ENCODE measurements at regions not wholly inside any gene's neighbourhood (a gene's known extent, or its start where the extent isn't known, plus 50 kb on each side); places are given as distances from the start of the nearest gene placed in this dataset.

- 90% methylated on average over 3 of the region's 4 CpGs for WGBS (ENCODE audit: insufficient coverage)
- Histone ChIP-seq H3K4me1 (ENCODE audit: control insufficient read depth, insufficient read depth, low read length) (no peaks in the 10 kb centered on the region), H3K4me3 (ENCODE audit: low read length) (no peak overlapping the region), H3K27ac (ENCODE audit: low read length) (no peak overlapping the region), H3K27me3 (ENCODE audit: control insufficient read depth, insufficient read depth, low read length) (no peaks in the 10 kb centered on the region), H3K9me3 (ENCODE audit: control insufficient read depth, insufficient read depth, low read length) (no peaks in the 10 kb centered on the region), H3K36me3 (ENCODE audit: control insufficient read depth, insufficient read depth, low read length) (no peaks in the 10 kb centered on the region)
- DNase-seq (no peak), ATAC-seq (no peak)
- Mint-ChIP-seq H3K9me3 (peaks cover 3 to 23% of the 10 kb centered on the region in 2 donors), H3K27ac (no peak overlapping the region), H3K4me1 (no peaks in the 10 kb centered on the region), H3K27me3 (ENCODE audit: low read depth in 2 of 2) (no peaks in the 10 kb centered on the region), H3K36me3 (no peaks in the 10 kb centered on the region), H3K4me3 (no peak overlapping the region)
- intact Hi-C loops (cut with micrococcal nuclease) = no loop called here
- no peak for TF ChIP-seq CTCF (IDR thresholded peaks at IDR 0.05)
Measured at GRCh38 chr18:64330161-64330560, 181.3 kb upstream of the LINC00305 start.

- ATAC-seq = no peak
- no peaks in the 10 kb centered on the region for H3K4me1 ChIP-seq (ENCODE audit: control insufficient read depth, insufficient read depth, low read length)
- H3K4me3 Mint-ChIP-seq = no peak overlapping the region
- WGBS (ENCODE audit: insufficient coverage) = 83% methylated on average over 1 of the region's 1 CpG
- no peak overlapping the region for H3K4me3 ChIP-seq (ENCODE audit: low read length)
- H3K27ac Mint-ChIP-seq = no peak overlapping the region
- DNase-seq = no peak
- intact Hi-C loops (cut with micrococcal nuclease) = no loop called here
- H3K27ac ChIP-seq (ENCODE audit: low read length) = no peak overlapping the region
- no peaks in the 10 kb centered on the region for H3K27me3 ChIP-seq (ENCODE audit: control insufficient read depth, insufficient read depth, low read length)
- no peaks in the 10 kb centered on the region for H3K4me1 Mint-ChIP-seq
- no peak for TF ChIP-seq CTCF (IDR thresholded peaks at IDR 0.05)
- no peaks in the 10 kb centered on the region for H3K9me3 ChIP-seq (ENCODE audit: control insufficient read depth, insufficient read depth, low read length)
- H3K9me3 Mint-ChIP-seq = peaks cover 15 to 24% of the 10 kb centered on the region in 2 donors
- no peaks in the 10 kb centered on the region for H3K27me3 Mint-ChIP-seq (ENCODE audit: low read depth in 2 of 2)
- H3K36me3 Mint-ChIP-seq = no peaks in the 10 kb centered on the region
- no peaks in the 10 kb centered on the region for H3K36me3 ChIP-seq (ENCODE audit: control insufficient read depth, insufficient read depth, low read length)
Measured at GRCh38 chr18:64322189-64322588, 173.3 kb upstream of the LINC00305 start.

GRCh38 chr18:64318547-64318946, 169.7 kb upstream of the LINC00305 start:
- no peak overlapping the region for H3K27ac ChIP-seq (ENCODE audit: low read length)
- TF ChIP-seq CTCF (IDR thresholded peaks at IDR 0.05) = peak; percentile 17
- Mint-ChIP-seq H3K4me3 (no peak overlapping the region), H3K36me3 (no peaks in the 10 kb centered on the region), H3K27me3 (ENCODE audit: low read depth in 2 of 2) (no peaks in the 10 kb centered on the region), H3K27ac (no peak overlapping the region), H3K4me1 (no peaks in the 10 kb centered on the region), H3K9me3 (peaks cover 18 to 25% of the 10 kb centered on the region in 2 donors)
- H3K9me3 ChIP-seq (ENCODE audit: control insufficient read depth, insufficient read depth, low read length) = no peaks in the 10 kb centered on the region
- no peak overlapping the region for H3K4me3 ChIP-seq (ENCODE audit: low read length)
- no peaks in the 10 kb centered on the region for H3K36me3 ChIP-seq (ENCODE audit: control insufficient read depth, insufficient read depth, low read length)
- ATAC-seq (no peak), DNase-seq (no peak)
- intact Hi-C loops (cut with micrococcal nuclease) = no loop called here
- 77% methylated on average over 1 of the region's 1 CpG for WGBS (ENCODE audit: insufficient coverage)
- no peaks in the 10 kb centered on the region for H3K27me3 ChIP-seq (ENCODE audit: control insufficient read depth, insufficient read depth, low read length)
- H3K4me1 ChIP-seq (ENCODE audit: control insufficient read depth, insufficient read depth, low read length) = no peaks in the 10 kb centered on the region

GRCh38 chr18:64311859-64312258, 163.0 kb upstream of the LINC00305 start:
- DNase-seq (no peak), ATAC-seq (no peak)
- Histone ChIP-seq H3K4me1 (ENCODE audit: control insufficient read depth, insufficient read depth, low read length) (no peaks in the 10 kb centered on the region), H3K4me3 (ENCODE audit: low read length) (no peak overlapping the region), H3K27me3 (ENCODE audit: control insufficient read depth, insufficient read depth, low read length) (no peaks in the 10 kb centered on the region), H3K36me3 (ENCODE audit: control insufficient read depth, insufficient read depth, low read length) (no peaks in the 10 kb centered on the region), H3K9me3 (ENCODE audit: control insufficient read depth, insufficient read depth, low read length) (peaks cover 4% of the 10 kb centered on the region), H3K27ac (ENCODE audit: low read length) (no peak overlapping the region)
- peaks cover 10 to 12% of the 10 kb centered on the region in 2 donors for H3K9me3 Mint-ChIP-seq
- H3K27me3 Mint-ChIP-seq (ENCODE audit: low read depth in 2 of 2) = no peaks in the 10 kb centered on the region
- WGBS (ENCODE audit: insufficient coverage) = 88% methylated on average over 4 of the region's 4 CpGs
- no peak overlapping the region for H3K27ac Mint-ChIP-seq
- intact Hi-C loops (cut with micrococcal nuclease) = no loop called here
- no peak for TF ChIP-seq CTCF (IDR thresholded peaks at IDR 0.05)
- no peaks in the 10 kb centered on the region for H3K36me3 Mint-ChIP-seq
- no peak overlapping the region for H3K4me3 Mint-ChIP-seq
- no peaks in the 10 kb centered on the region for H3K4me1 Mint-ChIP-seq

All from natural killer cell (primary cell).